ENCODE measurements at regions not wholly inside any gene's neighbourhood (a gene's known extent, or its start where the extent isn't known, plus 50 kb on each side); places are given as distances from the start of the nearest gene placed in this dataset.

DNA sequence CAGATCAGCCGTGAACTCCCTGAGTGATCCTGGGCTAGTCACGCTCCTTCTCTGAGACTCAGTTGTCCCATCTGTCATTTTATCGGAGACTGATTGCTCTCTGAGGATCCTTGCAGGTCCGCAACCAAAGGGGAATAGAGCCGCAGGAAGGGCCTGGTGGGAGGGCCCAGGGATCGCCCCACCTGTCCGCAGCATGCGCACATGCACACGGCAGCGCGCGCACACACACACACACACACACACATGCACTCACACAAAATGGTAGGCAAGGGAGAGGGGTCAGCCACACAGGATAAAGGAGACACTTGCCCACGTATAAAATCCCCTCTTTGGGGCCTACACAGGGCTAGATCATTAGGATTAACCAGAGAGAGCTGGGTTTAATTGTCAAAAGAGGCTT, 95.6 kb upstream of the FOXP4 start:
- no peak for DNase-seq (ENCODE audit: low read depth in 2 of 2)

DNA sequence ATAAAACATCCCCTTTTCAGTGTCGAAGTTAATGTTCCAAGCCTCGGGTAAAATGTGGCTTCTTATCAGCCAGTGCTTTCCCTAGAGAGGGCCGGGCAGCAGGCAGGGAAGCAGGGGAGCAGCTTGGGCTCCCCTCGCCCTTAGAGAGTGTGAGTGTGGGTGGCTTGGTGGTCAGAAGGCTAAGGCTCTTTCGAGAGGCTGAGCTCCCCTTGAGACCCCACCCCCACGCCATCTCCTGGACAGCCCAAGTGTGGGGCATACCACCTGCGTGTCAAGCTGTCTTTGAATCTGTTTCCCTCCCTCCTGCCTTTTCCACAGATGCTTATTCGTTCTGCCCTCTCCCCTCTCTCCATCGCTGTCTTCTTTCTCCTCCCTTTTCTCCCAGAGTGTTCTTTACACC, 95.1 kb upstream of the FOXP4 start:
- no peak for DNase-seq (ENCODE audit: low read depth in 2 of 2)

DNA sequence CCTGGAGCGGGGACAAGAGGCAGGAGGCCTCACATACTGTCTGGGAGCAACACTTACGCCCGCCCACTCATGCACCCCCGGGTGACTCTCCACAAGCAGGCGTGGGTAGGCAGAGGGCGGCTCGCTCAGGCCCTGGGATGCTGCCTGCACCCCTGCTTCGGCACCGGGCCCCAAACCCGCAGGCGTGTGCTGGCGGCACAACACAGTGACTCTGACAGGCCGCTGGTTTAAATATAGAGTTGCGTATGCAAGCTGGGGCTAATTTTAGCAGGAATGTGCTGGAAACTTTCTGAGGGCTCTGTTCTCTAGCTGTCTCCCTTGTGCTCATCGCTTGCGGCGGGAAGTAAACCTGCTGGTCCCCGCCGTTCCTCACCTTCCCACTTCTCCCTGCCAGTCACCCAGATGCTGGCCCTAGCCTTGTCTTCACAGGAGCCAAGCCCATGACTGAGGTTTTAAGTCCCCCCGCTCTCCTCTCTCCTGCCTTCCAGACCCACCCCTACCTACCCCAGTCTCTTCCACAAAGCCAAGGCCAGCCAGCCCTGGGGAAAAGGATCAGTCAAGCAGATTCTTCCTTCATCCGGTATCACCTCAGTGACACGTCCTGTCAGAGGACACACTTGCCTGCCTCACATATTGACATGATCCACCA, 94.5 kb upstream of the FOXP4 start:
- no peak for DNase-seq (ENCODE audit: low read depth in 2 of 2)

DNA sequence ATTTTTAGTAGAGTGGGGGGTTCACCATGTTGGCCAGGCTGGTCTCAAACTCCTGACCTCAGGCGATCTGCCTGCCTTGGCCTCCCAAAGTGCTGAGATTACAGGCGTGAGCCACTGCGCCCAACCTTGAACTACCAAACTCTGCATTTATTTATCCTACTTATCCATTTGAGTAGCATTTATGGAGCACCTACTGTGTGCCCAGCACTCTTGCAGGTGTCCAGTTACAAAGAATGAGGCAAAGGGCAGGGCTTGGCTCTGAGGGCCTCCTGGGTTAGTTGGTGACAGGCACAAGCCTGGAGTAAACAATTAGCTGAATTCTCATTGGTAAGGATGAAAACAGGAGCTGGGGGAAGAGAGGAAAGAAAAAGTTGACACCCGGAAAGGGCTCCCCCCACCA, 93.4 kb upstream of the FOXP4 start:
- no peak for DNase-seq (ENCODE audit: low read depth in 2 of 2)

DNA sequence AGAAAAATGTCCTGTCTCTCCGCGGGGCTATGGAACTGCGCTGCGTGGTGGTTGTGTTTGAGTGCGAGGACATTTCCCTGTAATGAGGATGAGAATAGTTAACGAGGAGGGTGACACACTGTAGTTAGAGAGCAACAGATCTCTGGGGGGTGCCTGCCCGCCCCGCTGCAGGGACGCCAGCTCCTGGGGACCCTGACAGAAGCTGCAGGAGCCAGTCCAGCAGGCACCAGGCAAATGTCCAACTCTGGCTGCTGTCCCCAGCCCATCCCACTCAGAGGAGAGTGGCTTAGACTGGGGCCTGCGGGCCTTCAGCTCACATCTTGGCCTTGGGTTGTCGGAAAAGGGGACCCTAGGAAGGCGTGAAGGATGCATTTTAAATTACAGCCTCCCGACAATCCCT, 92.9 kb upstream of the FOXP4 start:
- no peak for DNase-seq (ENCODE audit: low read depth in 2 of 2)

DNA sequence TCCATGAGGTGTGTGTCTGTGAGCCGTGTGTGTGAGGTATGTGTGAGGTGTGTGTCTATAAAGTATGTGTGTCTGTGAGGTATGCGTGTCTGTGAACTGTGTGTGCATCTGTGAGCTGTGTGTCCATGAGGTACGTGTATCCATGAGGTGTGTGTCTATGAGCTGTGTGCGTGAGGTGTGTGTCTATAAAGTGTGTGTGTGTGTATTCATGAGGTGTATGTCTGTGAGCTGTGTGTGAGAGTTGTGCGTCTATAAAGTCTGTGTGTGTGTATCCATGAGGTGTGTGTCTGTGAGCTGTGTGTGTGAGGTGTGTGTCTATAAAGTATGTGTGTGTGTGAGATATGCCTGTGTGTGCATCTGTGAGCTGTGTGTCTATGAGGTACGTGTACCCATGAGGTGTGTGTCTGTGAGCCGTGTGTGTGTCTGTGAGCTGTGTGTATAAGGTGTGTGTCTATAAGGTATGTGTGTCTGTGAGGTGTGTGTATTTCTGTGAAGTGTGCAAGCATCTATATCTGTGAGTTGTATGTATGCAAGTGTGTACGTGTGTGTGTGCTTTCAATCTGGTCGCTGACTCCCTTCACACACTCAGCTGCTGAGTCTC, 91.9 kb upstream of the FOXP4 start:
- no peak for DNase-seq (ENCODE audit: low read depth in 2 of 2)

DNA sequence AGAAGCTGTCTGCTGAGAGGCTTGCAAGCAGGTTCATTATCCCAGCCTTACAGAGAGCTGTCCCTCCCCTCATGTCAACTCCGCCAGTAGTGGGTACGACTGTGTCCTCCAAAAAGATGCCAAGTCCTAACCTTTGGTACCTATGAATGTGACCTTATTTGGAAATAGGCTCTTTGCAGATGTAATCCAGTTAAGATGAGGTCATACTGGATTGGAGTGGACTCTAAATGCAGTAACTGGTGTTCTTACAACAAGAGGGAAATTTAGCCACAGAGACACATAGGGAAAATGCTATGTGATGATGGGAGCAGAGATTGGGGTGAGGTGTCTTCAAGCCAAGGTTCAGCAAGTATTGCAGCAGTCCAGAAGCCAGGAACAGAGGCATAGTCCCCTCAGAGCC, 90.8 kb upstream of the FOXP4 start:
- DNase-seq (ENCODE audit: low read depth in 2 of 2), result no peak

DNA sequence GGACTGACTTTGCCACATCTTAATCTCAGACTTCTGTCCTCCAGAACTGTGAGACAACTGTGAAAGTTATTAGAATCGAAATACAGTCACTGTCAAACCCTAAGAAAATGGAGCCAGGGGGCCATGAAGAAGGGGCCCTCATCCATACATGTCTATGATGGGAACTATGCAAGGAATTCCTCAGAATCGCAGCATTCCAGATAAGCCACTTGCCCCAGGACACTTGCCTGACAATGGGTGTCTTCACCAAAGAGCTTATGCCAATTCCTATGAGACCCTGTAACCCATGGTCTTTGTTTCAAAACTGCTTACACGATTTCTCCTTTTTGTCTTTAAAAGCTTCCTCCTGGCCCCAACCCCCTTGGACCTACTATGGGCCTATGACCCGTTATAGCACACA, 90.4 kb upstream of the FOXP4 start:
- DNase-seq (ENCODE audit: low read depth in 2 of 2), result no peak

DNA sequence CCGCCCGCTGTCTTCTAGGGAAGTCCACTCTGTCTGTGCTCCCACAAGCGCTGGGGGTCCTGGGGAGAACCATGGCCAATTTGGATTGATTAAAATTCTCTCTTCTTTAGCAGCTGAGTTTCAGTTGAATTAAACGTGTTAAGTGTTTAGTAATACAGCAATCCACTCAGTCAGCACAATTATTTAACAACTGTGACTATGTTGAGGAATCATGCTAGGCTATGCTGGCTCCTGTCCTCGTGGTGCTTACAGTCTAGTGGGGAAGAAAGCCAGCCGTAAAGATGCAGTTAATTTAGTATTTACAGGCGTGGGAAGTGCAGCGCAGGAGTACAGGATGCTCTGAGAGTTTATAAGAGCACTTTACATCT, 88.9 kb upstream of the FOXP4 start:
- no peak for DNase-seq (ENCODE audit: low read depth in 2 of 2)

DNA sequence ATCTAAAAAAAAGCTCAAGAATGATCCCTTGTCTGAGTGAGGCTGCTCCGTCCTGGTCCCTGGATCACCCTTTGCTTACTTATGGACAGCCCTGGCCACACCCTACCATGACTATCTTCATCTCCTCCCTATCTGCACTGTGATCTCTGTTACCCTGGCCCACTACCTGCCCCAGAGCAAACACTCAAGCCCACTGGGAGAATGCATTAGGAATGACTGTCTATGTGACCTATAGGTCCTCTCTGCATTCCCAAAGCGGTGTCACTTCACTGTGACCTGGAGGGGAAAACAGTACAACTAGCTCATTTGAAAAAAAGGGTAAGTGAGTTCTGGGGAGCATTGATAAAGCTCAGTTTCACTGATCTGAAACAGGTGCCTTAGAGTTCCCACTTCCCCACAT, 86.4 kb upstream of the FOXP4 start:
- DNase-seq (ENCODE audit: low read depth in 2 of 2), result no peak

DNA sequence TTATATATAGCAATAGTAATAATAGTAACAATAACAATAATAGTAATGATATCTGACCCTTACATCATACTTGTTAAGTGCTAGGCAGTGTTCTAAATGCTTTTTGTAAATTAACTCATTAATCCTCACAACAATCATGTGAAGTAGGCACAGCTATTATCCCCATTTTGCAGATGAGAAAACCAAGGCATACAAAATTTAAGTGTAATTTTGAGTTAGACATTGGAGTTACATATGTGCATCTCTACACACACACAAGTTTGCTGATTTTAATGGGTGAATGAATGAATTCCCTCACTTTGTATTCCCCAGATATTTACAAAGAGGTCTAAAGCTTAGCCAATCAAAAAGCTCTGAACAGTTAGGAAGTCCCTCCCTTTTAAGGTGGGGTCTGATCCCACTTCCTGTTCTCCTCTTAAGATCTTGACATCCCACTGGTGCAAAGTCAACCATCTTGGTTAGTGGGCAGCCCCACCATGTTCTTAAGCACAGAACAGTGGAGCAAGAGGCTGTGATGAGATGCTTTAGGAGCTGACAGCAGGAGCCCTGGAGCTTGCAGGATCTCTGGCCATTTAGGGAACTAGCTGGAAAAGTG, 85.3 kb upstream of the FOXP4 start:
- no peak for DNase-seq (ENCODE audit: low read depth in 2 of 2)

DNA sequence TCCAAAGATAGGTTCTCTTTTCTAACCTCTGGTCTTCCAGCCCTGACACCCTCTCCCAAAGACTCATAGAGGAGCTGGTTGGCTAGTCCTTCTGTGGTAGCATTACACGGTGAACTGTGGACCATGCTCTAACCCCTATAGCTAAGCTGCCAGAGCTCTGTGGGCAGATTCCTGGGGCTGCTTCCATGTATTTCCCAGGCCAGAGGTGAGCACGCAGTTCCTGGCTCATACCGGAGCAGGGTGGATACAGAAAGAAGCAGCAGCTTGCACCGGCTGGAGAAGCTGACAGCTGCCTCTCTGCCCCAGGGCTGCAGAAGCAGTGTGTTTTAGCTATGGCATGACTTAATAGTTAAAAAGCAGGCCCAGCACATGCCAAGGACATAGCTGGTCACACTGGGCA, 84.1 kb upstream of the FOXP4 start:
- no peak for DNase-seq (ENCODE audit: low read depth in 2 of 2)

DNA sequence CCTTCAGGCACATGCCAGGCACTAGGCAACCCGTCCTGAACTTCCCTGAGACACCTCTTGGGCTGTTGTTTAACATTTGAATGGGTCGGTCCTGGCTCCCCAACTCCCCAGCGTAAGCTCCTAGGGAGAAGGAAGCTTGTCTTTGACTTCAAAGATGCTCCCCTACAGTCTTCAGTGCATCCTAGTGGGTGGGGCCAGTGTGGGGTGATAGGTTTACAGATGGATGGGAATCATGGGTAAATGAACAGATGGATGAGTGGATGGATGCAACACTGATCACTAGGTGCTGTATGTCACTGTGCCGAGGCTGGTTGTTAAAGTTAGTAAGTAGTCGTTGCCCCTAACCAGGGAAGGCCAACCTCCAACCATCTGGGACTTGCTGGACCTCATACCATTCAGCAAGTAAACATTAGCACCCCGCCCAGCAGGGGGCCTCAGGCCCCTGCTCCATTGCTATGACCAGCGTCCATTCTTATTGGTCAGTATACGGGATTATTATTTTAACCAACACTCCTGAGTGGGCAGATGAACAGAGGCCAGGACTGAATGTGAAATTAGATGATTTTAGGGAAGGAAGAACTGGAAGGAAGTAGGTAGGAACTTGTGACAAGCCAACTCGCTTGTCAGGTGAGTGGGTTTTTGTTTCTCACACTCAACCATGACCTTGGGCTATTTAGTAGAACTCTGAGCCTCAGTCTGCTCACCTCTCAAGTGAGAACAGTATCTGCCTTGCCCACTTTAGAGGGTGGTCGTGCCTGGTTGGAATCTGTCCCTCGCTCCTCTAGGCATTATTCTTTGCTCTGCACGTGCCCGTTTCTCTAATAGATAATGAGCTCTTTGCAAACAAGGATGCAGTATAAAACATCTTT, 82.9 kb upstream of the FOXP4 start:
- DNase-seq (ENCODE audit: low read depth in 2 of 2), result peak; percentile 78 to 87

DNA sequence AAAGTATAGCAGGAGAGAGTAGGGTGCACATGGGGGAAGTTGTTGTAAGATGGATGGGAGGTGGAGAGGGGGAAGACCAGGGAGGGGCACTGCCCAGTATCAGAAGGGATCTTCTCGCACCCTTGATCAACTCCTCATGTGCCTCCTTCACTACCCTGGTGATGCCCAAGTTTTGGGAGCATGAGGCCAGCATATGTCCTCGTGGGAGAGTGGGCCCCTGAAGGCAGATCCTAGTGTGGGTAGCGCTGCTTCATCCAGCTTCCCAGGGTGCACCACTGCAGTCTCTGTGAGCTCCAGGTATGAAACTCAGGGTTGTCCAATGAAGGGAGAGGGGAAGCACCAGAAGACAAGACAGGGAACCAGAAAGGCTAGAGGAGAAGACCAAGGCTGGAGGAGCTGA, 82.2 kb upstream of the FOXP4 start:
- DNase-seq (ENCODE audit: low read depth in 2 of 2), result no peak

DNA sequence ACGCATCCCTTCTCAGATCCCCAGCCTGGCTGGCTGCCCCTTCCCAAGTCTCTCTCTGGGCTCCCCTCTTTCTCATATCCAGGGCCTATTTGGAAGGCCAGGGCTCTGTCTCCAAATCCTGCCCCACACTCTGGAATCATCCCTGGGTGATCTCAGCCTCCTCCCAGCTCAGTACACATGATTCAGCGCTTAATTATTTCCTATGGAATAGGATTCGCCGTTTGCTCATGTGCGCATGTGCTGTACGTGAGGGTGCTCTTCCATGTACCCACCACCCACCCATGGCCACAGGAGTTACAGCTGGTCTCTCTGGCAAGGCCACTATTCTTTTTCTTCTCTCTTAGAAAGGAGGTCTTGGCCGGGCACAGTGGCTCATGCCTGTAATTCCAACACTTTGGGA, 81.7 kb upstream of the FOXP4 start:
- peak in 1 of 2 donors; percentile 47 for DNase-seq (ENCODE audit: low read depth in 2 of 2)

DNA sequence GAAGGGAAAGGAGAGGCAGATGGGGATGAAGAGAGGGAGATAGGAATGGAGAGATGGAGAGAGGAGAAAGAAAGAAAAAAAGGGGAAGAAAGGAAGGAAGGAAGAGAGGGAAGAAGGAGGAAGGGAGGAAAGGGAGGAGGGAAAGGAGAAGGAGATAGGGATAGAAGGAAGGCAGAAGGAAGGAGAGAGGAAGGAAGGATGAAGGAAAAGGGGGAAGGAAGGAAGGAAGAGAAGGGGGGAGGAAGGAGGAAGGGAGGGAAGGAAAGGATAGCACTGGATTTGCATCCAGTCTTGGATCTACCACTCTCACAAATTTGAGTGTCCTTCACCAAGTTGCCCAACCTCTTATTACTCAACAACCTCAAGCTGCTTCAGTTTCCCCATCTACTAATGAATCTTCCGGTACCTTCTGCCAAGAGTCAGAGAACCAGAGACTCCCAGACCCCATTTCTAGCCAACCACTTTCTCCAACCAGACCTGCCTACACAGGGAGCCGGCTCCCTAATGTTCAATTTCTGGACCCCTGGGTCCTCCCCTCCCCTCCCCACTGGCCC, 79.7 kb upstream of the FOXP4 start:
- DNase-seq (ENCODE audit: low read depth in 2 of 2), result no peak

DNA sequence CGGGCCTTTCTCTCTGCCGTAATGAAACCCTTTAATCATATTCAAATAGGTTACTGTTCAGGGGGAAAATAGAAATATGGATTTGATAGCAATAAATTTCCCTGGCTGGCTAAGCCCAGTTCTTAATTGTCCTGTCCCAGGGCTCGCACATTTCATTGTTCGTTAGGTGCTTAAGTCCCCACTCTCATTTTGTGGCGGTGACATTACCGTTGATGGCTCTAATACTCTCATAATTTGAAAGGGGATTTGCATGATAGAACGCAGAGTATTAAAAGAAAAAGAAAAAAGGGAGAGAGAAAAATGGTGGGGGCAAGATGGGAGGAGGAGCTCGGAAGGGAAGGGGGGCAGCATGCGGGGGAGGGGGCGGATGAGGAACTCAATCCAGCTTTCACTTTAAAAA, 79.1 kb upstream of the FOXP4 start:
- no peak for DNase-seq (ENCODE audit: low read depth in 2 of 2)

DNA sequence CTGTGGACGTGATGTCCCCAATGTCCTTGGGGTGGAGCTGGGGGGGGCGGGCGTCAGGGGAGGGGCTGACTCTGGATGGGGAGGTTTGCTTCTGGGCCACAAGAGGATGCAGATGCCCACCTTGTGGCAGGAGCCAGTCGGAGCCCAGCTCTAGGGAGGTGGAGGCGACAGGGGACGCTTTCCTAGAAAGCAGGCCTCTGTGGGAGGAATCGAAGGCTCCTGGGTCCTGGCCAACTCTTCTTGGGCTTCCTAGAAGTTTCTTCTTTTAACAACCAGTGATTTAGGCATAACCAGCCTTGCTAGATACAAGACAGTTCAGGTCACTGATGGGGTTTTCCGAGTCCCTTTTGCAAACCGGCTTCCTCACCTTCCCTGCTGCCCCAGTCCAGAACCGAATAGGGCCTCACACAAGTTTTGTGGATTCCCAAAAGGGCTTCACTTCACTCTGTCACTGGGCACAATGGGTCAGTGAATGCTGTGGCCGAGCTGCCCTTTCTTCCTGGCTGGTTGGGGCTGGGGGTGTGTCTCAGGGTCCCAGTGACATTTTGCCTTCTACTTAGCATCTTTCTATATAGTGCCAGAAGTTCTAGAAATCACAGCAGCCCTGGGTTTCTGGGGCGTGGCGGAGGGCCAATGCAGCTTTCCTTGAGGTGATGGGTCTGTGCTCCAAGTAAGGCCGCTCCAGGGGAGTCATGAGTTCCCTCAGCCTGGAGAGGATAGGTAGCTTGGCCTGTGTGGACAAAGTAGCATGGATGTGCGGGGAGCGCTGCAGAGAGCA, 78.4 kb upstream of the FOXP4 start:
- no peak for DNase-seq (ENCODE audit: low read depth in 2 of 2)

DNA sequence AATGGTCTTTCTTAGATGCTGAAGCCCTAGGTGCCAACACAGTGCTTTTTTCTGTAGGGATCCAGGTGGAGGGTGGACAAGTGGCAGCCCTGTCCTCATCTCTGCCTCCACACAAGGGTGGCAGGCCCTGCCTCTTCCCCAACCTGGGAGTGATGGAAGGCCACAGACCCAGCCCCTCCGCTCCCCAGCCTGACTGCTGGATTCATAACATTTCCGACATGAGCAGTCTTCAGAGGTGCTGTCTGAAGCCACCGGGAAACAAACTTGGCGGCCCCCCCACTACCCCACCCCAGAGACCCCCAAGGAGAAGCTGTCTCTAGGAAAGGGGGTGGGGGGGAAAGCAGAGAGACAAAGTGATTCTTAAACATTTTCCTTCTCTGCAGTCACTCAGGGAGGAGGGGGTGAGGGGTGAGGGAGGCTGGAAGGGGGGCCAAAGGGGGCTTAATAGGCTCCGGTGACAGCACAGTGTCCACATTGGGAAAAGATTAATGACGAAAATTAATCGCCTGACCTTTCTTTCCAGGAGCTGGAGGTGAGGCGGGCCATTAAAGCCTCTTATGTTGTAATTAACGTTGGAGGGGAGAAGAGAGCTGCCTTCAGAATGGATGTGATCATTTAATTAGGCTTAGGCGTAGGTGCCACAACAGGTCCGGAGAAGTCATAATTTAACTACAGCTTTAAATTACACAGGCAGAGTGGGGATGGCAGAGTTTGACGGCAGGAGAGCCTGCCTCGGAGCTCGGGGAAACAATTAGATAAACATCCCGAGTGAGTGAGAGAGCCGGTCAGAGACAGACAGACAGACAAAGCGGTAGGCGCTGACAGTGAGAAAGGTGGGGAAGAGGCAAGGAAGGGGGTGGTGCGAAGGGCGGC, 76.8 kb upstream of the FOXP4 start:
- no peak for DNase-seq (ENCODE audit: low read depth in 2 of 2)

DNA sequence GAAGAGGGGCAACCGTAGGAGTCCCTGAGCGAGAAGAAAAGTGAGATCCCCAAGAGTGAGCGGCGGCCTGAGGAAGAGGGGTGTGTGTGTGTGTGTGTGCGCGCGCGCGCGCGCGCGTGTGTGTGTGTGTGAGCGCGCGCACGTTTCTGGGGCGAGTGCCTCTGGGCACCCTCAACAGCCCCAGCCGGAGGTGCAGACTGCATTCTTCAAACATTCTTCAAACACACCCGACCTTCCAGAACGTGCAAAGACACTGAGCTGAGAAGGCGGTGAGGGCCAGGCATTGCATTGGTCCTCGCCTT, 76.2 kb upstream of the FOXP4 start:
- DNase-seq (ENCODE audit: low read depth in 2 of 2), result peak in 1 of 2 donors; percentile 8
